SK-N-SH treated with all-trans-retinoic acid at 6 μM for 48 hours (cell line): ENCODE measurements at regions not wholly inside any gene's neighbourhood (a gene's known extent, or its start where the extent isn't known, plus 50 kb on each side); places are given as distances from the start of the nearest gene placed in this dataset.

Experiments used
- GLIS3 ChIP-seq: fragments of 250-450 bp; sonication (Bioruptor Pico); IDR thresholded peaks from 2 replicates; pipeline ENCODE4 v1.5.0; 2020; ENCODE audit warnings: mild to moderate bottlenecking, moderate library complexity
- RARB ChIP-seq: fragments of 250-450 bp; sonication (Bioruptor Pico); IDR thresholded peaks from 2 replicates; pipeline ENCODE4 v1.8.0; 2021; ENCODE audit warnings: mild to moderate bottlenecking, moderate library complexity
- SNAI2 ChIP-seq: fragments of 250-450 bp; sonication (Bioruptor Pico); IDR thresholded peaks from 2 replicates; pipeline ENCODE4 v1.5.0; 2020; ENCODE audit warnings: mild to moderate bottlenecking, moderate library complexity
- TOX ChIP-seq: fragments of 250-450 bp; sonication (Bioruptor Pico); IDR thresholded peaks from 2 replicates; pipeline ENCODE4 v1.8.0; 2021; ENCODE audit warnings: mild to moderate bottlenecking, moderate library complexity, borderline replicate concordance
- ZC3H10 ChIP-seq: fragments of 250-450 bp; sonication (Bioruptor Pico); IDR thresholded peaks from 2 replicates; pipeline ENCODE4 v1.5.1; 2021; ENCODE audit warnings: mild to moderate bottlenecking, moderate library complexity
- ZNF565 ChIP-seq: fragments of 450-650 bp; formaldehyde crosslinking; conservative IDR thresholded peaks from 2 replicates; pipeline ENCODE4 v1.5.0; 2020; ENCODE audit warnings: low read depth, mild to moderate bottlenecking, moderate library complexity
- TF ChIP-seq, protein P1 (sequence below): fragments of 250-450 bp; sonication (Bioruptor Pico); IDR thresholded peaks from 2 replicates; pipeline ENCODE4 v1.8.0; 2020; ENCODE audit warnings: mild to moderate bottlenecking, moderate library complexity, borderline replicate concordance
- TF ChIP-seq, protein P2 (sequence below): fragments of 250-450 bp; sonication (Bioruptor Pico); IDR thresholded peaks from 2 replicates; pipeline ENCODE4 v1.5.1; 2021; ENCODE audit warnings: mild to moderate bottlenecking, moderate library complexity
- TF ChIP-seq, protein P3 (sequence below): fragments of 250-450 bp; sonication (Bioruptor Pico); IDR thresholded peaks from 2 replicates; pipeline ENCODE4 v1.5.1; 2020; ENCODE audit warnings: low read depth, mild to moderate bottlenecking, moderate library complexity

DNA sequence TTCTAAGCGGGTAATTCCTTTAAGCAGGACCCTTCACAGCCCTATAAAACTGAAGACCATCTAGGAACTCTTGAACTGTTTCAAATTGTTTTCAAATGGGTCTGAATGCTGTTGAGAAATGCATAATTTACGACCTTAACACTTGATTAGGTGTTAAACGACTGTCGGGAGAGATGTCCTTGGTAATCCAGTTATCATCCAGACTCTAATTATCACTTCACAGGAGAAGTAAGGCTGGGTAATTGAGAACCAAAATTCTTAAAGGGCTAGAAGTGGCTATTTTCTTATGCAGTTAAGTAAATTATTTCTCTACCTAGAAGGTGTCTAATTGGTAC is 276.7 kb upstream of the TBC1D5 start:
- TF ChIP-seq, protein P1, sequence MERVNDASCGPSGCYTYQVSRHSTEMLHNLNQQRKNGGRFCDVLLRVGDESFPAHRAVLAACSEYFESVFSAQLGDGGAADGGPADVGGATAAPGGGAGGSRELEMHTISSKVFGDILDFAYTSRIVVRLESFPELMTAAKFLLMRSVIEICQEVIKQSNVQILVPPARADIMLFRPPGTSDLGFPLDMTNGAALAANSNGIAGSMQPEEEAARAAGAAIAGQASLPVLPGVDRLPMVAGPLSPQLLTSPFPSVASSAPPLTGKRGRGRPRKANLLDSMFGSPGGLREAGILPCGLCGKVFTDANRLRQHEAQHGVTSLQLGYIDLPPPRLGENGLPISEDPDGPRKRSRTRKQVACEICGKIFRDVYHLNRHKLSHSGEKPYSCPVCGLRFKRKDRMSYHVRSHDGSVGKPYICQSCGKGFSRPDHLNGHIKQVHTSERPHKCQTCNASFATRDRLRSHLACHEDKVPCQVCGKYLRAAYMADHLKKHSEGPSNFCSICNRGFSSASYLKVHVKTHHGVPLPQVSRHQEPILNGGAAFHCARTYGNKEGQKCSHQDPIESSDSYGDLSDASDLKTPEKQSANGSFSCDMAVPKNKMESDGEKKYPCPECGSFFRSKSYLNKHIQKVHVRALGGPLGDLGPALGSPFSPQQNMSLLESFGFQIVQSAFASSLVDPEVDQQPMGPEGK (CRISPR knock-in tag): no peak
- TF ChIP-seq, protein P2, sequence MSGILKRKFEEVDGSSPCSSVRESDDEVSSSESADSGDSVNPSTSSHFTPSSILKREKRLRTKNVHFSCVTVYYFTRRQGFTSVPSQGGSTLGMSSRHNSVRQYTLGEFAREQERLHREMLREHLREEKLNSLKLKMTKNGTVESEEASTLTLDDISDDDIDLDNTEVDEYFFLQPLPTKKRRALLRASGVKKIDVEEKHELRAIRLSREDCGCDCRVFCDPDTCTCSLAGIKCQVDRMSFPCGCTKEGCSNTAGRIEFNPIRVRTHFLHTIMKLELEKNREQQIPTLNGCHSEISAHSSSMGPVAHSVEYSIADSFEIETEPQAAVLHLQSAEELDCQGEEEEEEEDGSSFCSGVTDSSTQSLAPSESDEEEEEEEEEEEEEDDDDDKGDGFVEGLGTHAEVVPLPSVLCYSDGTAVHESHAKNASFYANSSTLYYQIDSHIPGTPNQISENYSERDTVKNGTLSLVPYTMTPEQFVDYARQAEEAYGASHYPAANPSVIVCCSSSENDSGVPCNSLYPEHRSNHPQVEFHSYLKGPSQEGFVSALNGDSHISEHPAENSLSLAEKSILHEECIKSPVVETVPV (CRISPR knock-in tag): no peak
- no peak for TF ChIP-seq GLIS3
- no peak for TF ChIP-seq ZNF565
- TF ChIP-seq, protein P3, sequence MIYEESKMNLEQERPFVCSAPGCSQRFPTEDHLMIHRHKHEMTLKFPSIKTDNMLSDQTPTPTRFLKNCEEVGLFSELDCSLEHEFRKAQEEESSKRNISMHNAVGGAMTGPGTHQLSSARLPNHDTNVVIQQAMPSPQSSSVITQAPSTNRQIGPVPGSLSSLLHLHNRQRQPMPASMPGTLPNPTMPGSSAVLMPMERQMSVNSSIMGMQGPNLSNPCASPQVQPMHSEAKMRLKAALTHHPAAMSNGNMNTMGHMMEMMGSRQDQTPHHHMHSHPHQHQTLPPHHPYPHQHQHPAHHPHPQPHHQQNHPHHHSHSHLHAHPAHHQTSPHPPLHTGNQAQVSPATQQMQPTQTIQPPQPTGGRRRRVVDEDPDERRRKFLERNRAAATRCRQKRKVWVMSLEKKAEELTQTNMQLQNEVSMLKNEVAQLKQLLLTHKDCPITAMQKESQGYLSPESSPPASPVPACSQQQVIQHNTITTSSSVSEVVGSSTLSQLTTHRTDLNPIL (CRISPR knock-in tag): no peak
- TF ChIP-seq SNAI2 (CRISPR knock-in tag): no peak
- TF ChIP-seq RARB (CRISPR knock-in tag): no peak
- TF ChIP-seq TOX (CRISPR knock-in tag): no peak
- TF ChIP-seq ZC3H10 (CRISPR knock-in tag): no peak
